Hypothalamus (tissue), 51 donors: ENCODE measurements at regions not wholly inside any gene's neighbourhood (a gene's known extent, or its start where the extent isn't known, plus 50 kb on each side); places are given as distances from the start of the nearest gene placed in this dataset.
A peak's percentile ranks its signal among the peaks of the same experiment; 100 is the strongest.

Source experiments
- DNase-seq, 51 donors: peaks; one replicate each; lab custom pipeline; 2025; lab: John Stamatoyannopoulos, UW

DNA sequence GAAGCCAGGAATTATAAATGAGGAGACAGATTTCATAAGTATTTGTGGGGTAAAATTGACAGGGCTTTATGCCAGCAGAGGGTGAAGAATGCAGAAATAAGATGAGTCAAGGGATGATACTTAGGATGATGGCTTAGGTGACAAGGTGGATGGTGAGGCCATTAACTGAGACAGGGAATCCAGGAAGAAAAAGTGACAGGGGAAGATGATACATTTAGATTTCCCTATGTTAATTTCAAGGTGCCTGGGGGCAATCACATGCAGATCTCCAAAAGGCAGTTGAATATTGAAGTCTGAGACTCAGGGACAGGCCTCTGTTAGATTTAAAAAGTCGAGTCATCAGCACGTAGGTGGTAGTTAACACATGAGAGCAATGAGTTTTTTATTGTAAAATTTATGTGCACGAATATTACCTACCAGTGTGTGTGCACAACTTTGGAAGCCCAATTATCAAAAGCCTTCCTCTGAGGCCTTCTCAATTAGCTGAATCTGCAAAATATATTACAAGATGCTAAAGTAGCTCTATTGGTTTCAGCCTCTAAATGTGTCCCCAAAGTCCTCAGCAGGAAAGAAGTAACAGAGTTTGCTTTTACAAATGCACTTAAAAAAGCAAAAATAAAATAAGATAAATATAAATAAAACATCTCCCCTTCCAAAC lies 67.9 kb upstream of the CHL1 start:
- peak in 1 of 51 donors; percentile 11 for DNase-seq

- no peak for DNase-seq
Observed at GRCh38 chr3:131151-131888, 65.2 kb upstream of the CHL1 start.

- DNase-seq, result no peak
Observed at GRCh38 chr3:132378-132777, 64.2 kb upstream of the CHL1 start.

GRCh38 chr3:132904-133303 lies 63.7 kb upstream of the CHL1 start:
- DNase-seq, result no peak

GRCh38 chr3:140748-141330 lies 55.7 kb upstream of the CHL1 start:
- DNase-seq, result no peak
